ENCODE measurements at regions not wholly inside any gene's neighbourhood (a gene's known extent, or its start where the extent isn't known, plus 50 kb on each side); places are given as distances from the start of the nearest gene placed in this dataset.
A peak's percentile ranks its signal among the peaks of the same experiment; 100 is the strongest.

- TF ChIP-seq CTCF (IDR thresholded peaks at IDR 0.05; ENCODE audit: insufficient read depth, low read length, poor library complexity, severe bottlenecking), result no peak
- H3K27me3 ChIP-seq (replicated peaks; ENCODE audit: control insufficient read depth, insufficient read depth, low read length), result no peaks in the 10 kb centered on the region
- no peak overlapping the region for H3K4me3 ChIP-seq (replicated peaks; ENCODE audit: low read depth, low read length)
- H3K36me3 ChIP-seq (ENCODE audit: control insufficient read depth, insufficient read depth, low read length), result peaks cover 2% of the 10 kb centered on the region; the same call in 1 of the 2 replicates
- DNase-seq (ENCODE audit: extremely low read depth, insufficient read length), result no peak
Observed at GRCh38 chr10:45564303-45564959, 108.1 kb downstream of the ZFAND4 start.

- no peak for DNase-seq (ENCODE audit: extremely low read depth, insufficient read length)
- H3K27me3 ChIP-seq (replicated peaks; ENCODE audit: control insufficient read depth, insufficient read depth, low read length), result no peaks in the 10 kb centered on the region
- no peak for TF ChIP-seq CTCF (IDR thresholded peaks at IDR 0.05; ENCODE audit: insufficient read depth, low read length, poor library complexity, severe bottlenecking)
- no peak overlapping the region for H3K4me3 ChIP-seq (replicated peaks; ENCODE audit: low read depth, low read length)
- peaks cover 2% of the 10 kb centered on the region; the same call in 1 of the 2 replicates for H3K36me3 ChIP-seq (ENCODE audit: control insufficient read depth, insufficient read depth, low read length)
Observed at GRCh38 chr10:45561952-45562351, 110.6 kb downstream of the ZFAND4 start.

- no peak for DNase-seq (ENCODE audit: extremely low read depth, insufficient read length)
- no peak for TF ChIP-seq CTCF (IDR thresholded peaks at IDR 0.05; ENCODE audit: insufficient read depth, low read length, poor library complexity, severe bottlenecking)
- Histone ChIP-seq H3K4me3 (replicated peaks; ENCODE audit: low read depth, low read length) (no peak overlapping the region), H3K27me3 (replicated peaks; ENCODE audit: control insufficient read depth, insufficient read depth, low read length) (no peaks in the 10 kb centered on the region), H3K36me3 (ENCODE audit: control insufficient read depth, insufficient read depth, low read length) (peaks cover 2% of the 10 kb centered on the region; the same call in 1 of the 2 replicates)
Observed at GRCh38 chr10:45560262-45560661, 112.3 kb downstream of the ZFAND4 start.

- Histone ChIP-seq H3K4me3 (replicated peaks; ENCODE audit: low read depth, low read length) (no peak overlapping the region), H3K36me3 (ENCODE audit: control insufficient read depth, insufficient read depth, low read length) (peaks cover 2% of the 10 kb centered on the region; the same call in 1 of the 2 replicates), H3K27me3 (replicated peaks; ENCODE audit: control insufficient read depth, insufficient read depth, low read length) (no peaks in the 10 kb centered on the region)
- no peak for DNase-seq (ENCODE audit: extremely low read depth, insufficient read length)
- no peak for TF ChIP-seq CTCF (IDR thresholded peaks at IDR 0.05; ENCODE audit: insufficient read depth, low read length, poor library complexity, severe bottlenecking)
Observed at GRCh38 chr10:45558425-45558824, 114.1 kb downstream of the ZFAND4 start.

- TF ChIP-seq CTCF (IDR thresholded peaks at IDR 0.05; ENCODE audit: insufficient read depth, low read length, poor library complexity, severe bottlenecking), result no peak
- no peaks in the 10 kb centered on the region for H3K27me3 ChIP-seq (replicated peaks; ENCODE audit: control insufficient read depth, insufficient read depth, low read length)
- no peak overlapping the region for H3K4me3 ChIP-seq (replicated peaks; ENCODE audit: low read depth, low read length)
- H3K36me3 ChIP-seq (ENCODE audit: control insufficient read depth, insufficient read depth, low read length), result peaks cover 2% of the 10 kb centered on the region; the same call in 1 of the 2 replicates
- peak; percentile 15 for DNase-seq (ENCODE audit: extremely low read depth, insufficient read length)
Observed at GRCh38 chr10:45557275-45557905, 115.2 kb downstream of the ZFAND4 start.

Data from GM06990 (cell line).